H1 (cell line): ENCODE measurements at regions not wholly inside any gene's neighbourhood (a gene's known extent, or its start where the extent isn't known, plus 50 kb on each side); places are given as distances from the start of the nearest gene placed in this dataset.

Experiments used
- CTCF ChIA-PET: fragments of 300-600 bp; sonication (Branson Sonifier 250); formaldehyde crosslinking; loops from one replicate; lab custom pipeline; 2021; ENCODE audit not compliant: partially characterized antibody; lab: Charles Lee
- POLR2A ChIA-PET: fragments of 300-600 bp; sonication (Branson Sonifier 250); formaldehyde crosslinking; loops from one replicate; lab custom pipeline; 2021; ENCODE audit warnings: inconsistent platforms; ENCODE audit not compliant: partially characterized antibody; lab: Charles Lee
- DNase-seq, 2 experiments: peaks; one replicate each; pipeline versions ENCODE4 v3.0.0 to v3.0.0-alpha.2; 2010 to 2022; ENCODE audit warnings: low spot score in 2 of 2, low read depth in 1 of 2, mixed read lengths in 1 of 2
- FAIRE-seq: peaks from 2 replicates; lab custom pipeline; 2011; peaks lifted over from hg19 to GRCh38; lab: Jason Lieb, UNC
- H2AFZ ChIP-seq: 2 replicates; pipeline ENCODE4 v1.8.1; 2012; ENCODE audit warnings: low read length, inconsistent platforms
- H2AK5ac ChIP-seq: 2 replicates; pipeline ENCODE4 v1.6.1; 2013; ENCODE audit warnings: low read depth, low read length
- H2BK120ac ChIP-seq: replicated peaks from 2 replicates; pipeline ENCODE3; 2013; ENCODE audit warnings: low read depth, low read length, inconsistent platforms
- H2BK12ac ChIP-seq: 2 replicates; pipeline ENCODE4 v1.6.1; 2013; ENCODE audit warnings: low read depth, low read length
- H2BK15ac ChIP-seq: 2 replicates; pipeline ENCODE4 v1.6.1; 2013; ENCODE audit warnings: low read length
- H2BK20ac ChIP-seq: 2 replicates; pipeline ENCODE4 v1.6.1; 2013; ENCODE audit warnings: low read length
- H2BK5ac ChIP-seq: 2 replicates; pipeline ENCODE4 v1.6.1; 2013; ENCODE audit warnings: low read depth, low read length
- H3K14ac ChIP-seq: 2 replicates; pipeline ENCODE4 v1.6.1; 2013; ENCODE audit warnings: inconsistent platforms; ENCODE audit not compliant: insufficient read length
- H3K18ac ChIP-seq: 2 replicates; pipeline ENCODE4 v1.6.1; 2013; ENCODE audit warnings: low read length; ENCODE audit errors: extremely low read depth
- H3K23ac ChIP-seq: 2 replicates; pipeline ENCODE4 v1.6.1; 2013; ENCODE audit warnings: inconsistent platforms; ENCODE audit not compliant: insufficient read length
- H3K23me2 ChIP-seq: 2 replicates; pipeline ENCODE4 v1.6.1; 2013; ENCODE audit warnings: low read depth, low read length
- H3K27ac ChIP-seq: 2 replicates; pipeline ENCODE4 v1.6.1; 2011; ENCODE audit warnings: low read depth, low read length, inconsistent platforms
- H3K27me3 ChIP-seq, 4 experiments: replicated peaks in 1 of 4; 1 replicate in 1 of 4; 2 replicates in 3 of 4; pipeline versions ENCODE4 v1.6.1 to v1.8.1; 2011 to 2013; ENCODE audit warnings: low read length in 3 of 4, mild to moderate bottlenecking in 3 of 4, inconsistent platforms in 2 of 4, mixed read lengths in 2 of 4, moderate library complexity in 1 of 4; ENCODE audit not compliant: control insufficient read depth in 3 of 4, insufficient read depth in 3 of 4; ENCODE audit errors: extremely low read depth in 1 of 4
- H3K36me3 ChIP-seq, 4 experiments: 2 replicates each; pipeline versions ENCODE4 v1.6.1 to v1.8.1; 2011 to 2013; ENCODE audit warnings: mild to moderate bottlenecking in 4 of 4, low read length in 3 of 4, moderate library complexity in 2 of 4, control low read depth in 1 of 4, inconsistent platforms in 1 of 4; ENCODE audit not compliant: insufficient read depth in 4 of 4, control insufficient read depth in 2 of 4
- H3K4ac ChIP-seq: replicated peaks from 2 replicates; pipeline ENCODE3; 2013; ENCODE audit warnings: low read length, low read depth, mixed read lengths, inconsistent platforms; ENCODE audit not compliant: insufficient read length
- H3K4me1 ChIP-seq, 4 experiments: replicated peaks in 1 of 4; 1 replicate in 1 of 4; 2 replicates in 3 of 4; pipeline versions ENCODE4 v1.6.1 to v1.8.1; 2011 to 2013; ENCODE audit warnings: low read length in 3 of 4, inconsistent platforms in 2 of 4, mixed read lengths in 1 of 4; ENCODE audit not compliant: insufficient read depth in 4 of 4, control insufficient read depth in 3 of 4
- H3K4me2 ChIP-seq, 2 experiments: 2 replicates each; pipeline versions ENCODE4 v1.6.1 to v1.8.1; 2011 to 2013; ENCODE audit warnings: low read depth in 2 of 2, low read length in 2 of 2, control low read depth in 1 of 2, inconsistent platforms in 1 of 2, mild to moderate bottlenecking in 1 of 2; ENCODE audit not compliant: insufficient read depth in 1 of 2
- H3K4me3 ChIP-seq, 4 experiments: fragments of 200-600, 300-600 bp in 1 of 4; sonication (generic), shearing (Covaris generic), sonication (Bioruptor Twin) in 1 of 4; 2 replicates each; pipeline versions ENCODE4 v1.5.1 to v1.8.1; 2011 to 2016; ENCODE audit warnings: low read length in 4 of 4, low read depth in 3 of 4, control low read depth in 2 of 4, inconsistent platforms in 2 of 4, mild to moderate bottlenecking in 2 of 4, mixed read lengths in 1 of 4, moderate library complexity in 1 of 4; ENCODE audit not compliant: insufficient read depth in 2 of 4; ENCODE audit errors: extremely low read depth in 1 of 4
- H3K56ac ChIP-seq: replicated peaks from 2 replicates; pipeline ENCODE3; 2013; ENCODE audit warnings: low read depth, mild to moderate bottlenecking, mixed read lengths, low read length, inconsistent platforms; ENCODE audit not compliant: insufficient read length
- H3K79me1 ChIP-seq: 2 replicates; pipeline ENCODE4 v1.6.1; 2013; ENCODE audit warnings: low read depth, low read length, control low read depth
- H3K79me2 ChIP-seq, 2 experiments: 2 replicates each; pipeline versions ENCODE4 v1.6.1 to v1.8.1; 2012 to 2013; ENCODE audit warnings: low read length in 2 of 2, mild to moderate bottlenecking in 2 of 2, inconsistent platforms in 1 of 2; ENCODE audit not compliant: insufficient read depth in 2 of 2, control insufficient read depth in 1 of 2
- H3K9ac ChIP-seq, 4 experiments: replicated peaks in 1 of 4; 1 replicate in 1 of 4; 2 replicates in 3 of 4; pipeline versions ENCODE4 v1.6.1 to v1.8.1; 2011 to 2013; ENCODE audit warnings: low read depth in 3 of 4, low read length in 3 of 4, control low read depth in 2 of 4, mild to moderate bottlenecking in 2 of 4, moderate library complexity in 2 of 4, inconsistent platforms in 1 of 4; ENCODE audit errors: extremely low read depth in 1 of 4
- H3K9me3 ChIP-seq, 2 experiments: 2 replicates each; pipeline versions ENCODE4 v1.6.1 to v1.8.1; 2012 to 2013; ENCODE audit warnings: mild to moderate bottlenecking in 2 of 2, moderate library complexity in 2 of 2, control low read depth in 1 of 2, inconsistent platforms in 1 of 2, low read depth in 1 of 2, low read length in 1 of 2, mixed read lengths in 1 of 2; ENCODE audit not compliant: insufficient read depth in 2 of 2
- H4K20me1 ChIP-seq, 2 experiments: replicated peaks in 1 of 2; 2 replicates each; pipeline versions ENCODE3 to v1.8.1; 2011 to 2013; ENCODE audit warnings: inconsistent platforms in 2 of 2, low read length in 2 of 2, mild to moderate bottlenecking in 1 of 2; ENCODE audit not compliant: insufficient read depth in 2 of 2, control insufficient read depth in 1 of 2
- H4K5ac ChIP-seq: 2 replicates; pipeline ENCODE4 v1.6.1; 2013; ENCODE audit warnings: low read length, low read depth, mixed read lengths, inconsistent platforms; ENCODE audit not compliant: insufficient read length
- H4K8ac ChIP-seq: 2 replicates; pipeline ENCODE4 v1.8.0; 2013; ENCODE audit warnings: mild to moderate bottlenecking, moderate library complexity, low read length, inconsistent platforms; ENCODE audit not compliant: insufficient read depth; ENCODE audit errors: extremely low read depth
- H4K91ac ChIP-seq: replicated peaks from 2 replicates; pipeline ENCODE3; 2013; ENCODE audit warnings: low read length, mixed read lengths, inconsistent platforms; ENCODE audit not compliant: insufficient read length
- FOSL1 ChIP-seq: IDR thresholded peaks from 2 replicates; pipeline ENCODE4 v1.6.1; 2011; ENCODE audit warnings: mild to moderate bottlenecking, low read depth, low read length, moderate library complexity; ENCODE audit not compliant: insufficient read depth
- POU5F1 ChIP-seq: IDR thresholded peaks from 2 replicates; pipeline ENCODE4 v1.6.1; 2011; ENCODE audit warnings: low read depth, mild to moderate bottlenecking, low read length, moderate library complexity
- RAD21 ChIP-seq, 2 experiments: IDR thresholded peaks in 1 of 2; conservative IDR thresholded peaks in 1 of 2; 2 replicates each; pipeline ENCODE4 v1.6.1; 2011; ENCODE audit warnings: low read depth in 2 of 2, low read length in 2 of 2, improper control_type of control experiment in 1 of 2, inconsistent platforms in 1 of 2, mild to moderate bottlenecking in 1 of 2, moderate library complexity in 1 of 2
- SIN3A ChIP-seq, 2 experiments: IDR thresholded peaks in 1 of 2; conservative IDR thresholded peaks in 1 of 2; 2 replicates each; pipeline ENCODE4 v1.6.1; 2011 to 2012; ENCODE audit warnings: low read length in 2 of 2, improper control_type of control experiment in 1 of 2, low read depth in 1 of 2, mild to moderate bottlenecking in 1 of 2
- SRF ChIP-seq: IDR thresholded peaks from 2 replicates; pipeline ENCODE4 v1.6.1; 2011; ENCODE audit warnings: mild to moderate bottlenecking, low read depth, low read length, moderate library complexity
- TBP ChIP-seq: IDR thresholded peaks from 2 replicates; pipeline ENCODE4 v1.6.1; 2011; ENCODE audit warnings: low read depth, low read length, improper control_type of control experiment
- WGBS, 2 experiments: shearing (Covaris generic) in 1 of 2; methylation state at CpG; one replicate each; pipeline versions ENCODE4 v1.1.6 to v1.1.7; 2013 to 2015; ENCODE audit warnings: low lambda C conversion rate in 2 of 2, mixed read lengths in 2 of 2, inconsistent platforms in 1 of 2, low coverage in 1 of 2, missing lambda C conversion rate in 1 of 2; ENCODE audit not compliant: insufficient replicate concordance in 2 of 2, insufficient coverage in 1 of 2, insufficient read length in 1 of 2; ENCODE audit errors: extremely low coverage in 1 of 2, missing lambda C conversion rate in 1 of 2; 5-methylcytosine and 5-hydroxymethylcytosine counted together

DNA sequence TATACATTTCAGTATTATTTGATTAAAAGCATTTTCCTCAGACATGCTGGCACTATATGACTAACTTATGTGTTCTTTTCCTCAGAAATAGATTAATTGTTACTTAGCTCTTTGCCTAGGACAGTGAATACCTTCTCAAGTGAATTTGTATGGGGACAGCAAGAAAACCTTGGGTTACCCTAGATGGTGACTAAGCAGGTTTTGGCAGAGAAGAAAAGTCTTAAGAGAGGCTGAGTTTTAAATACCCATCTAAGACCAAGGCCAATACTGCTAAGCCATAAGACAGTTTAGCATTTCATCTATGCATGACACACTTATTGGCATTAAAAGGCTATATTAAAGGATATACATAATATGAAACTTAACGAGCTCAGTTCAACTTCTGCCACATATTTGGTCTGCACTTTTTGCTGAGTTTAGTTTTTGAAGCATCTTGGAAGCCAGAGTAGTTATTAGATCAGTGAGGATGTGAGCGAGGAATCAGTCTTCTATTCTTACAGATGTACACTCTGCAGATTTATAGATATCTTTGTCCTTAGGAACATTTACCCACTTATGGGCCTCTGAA lies 54.6 kb upstream of the FAM3C start:
- Histone ChIP-seq H3K9ac (no peak overlapping the region), H4K91ac (no peak overlapping the region), H3K14ac (no peak overlapping the region), H3K79me1 (no peaks in the 10 kb centered on the region), H3K4ac (no peak overlapping the region), H4K20me1 (no peaks in the 10 kb centered on the region), H2AK5ac (no peak overlapping the region), H2AFZ (no peak overlapping the region), H3K4me1 (peaks cover 0 to 1% (median 0%) of the 10 kb centered on the region in 4 experiments; a peak in 1 of 7 replicates), H3K4me3 (no peak overlapping the region), H3K18ac (no peak overlapping the region), H2BK20ac (no peak overlapping the region), H3K23ac (no peak overlapping the region), H3K27me3 (no peaks in the 10 kb centered on the region), H3K27ac (no peak overlapping the region), H3K23me2 (no peaks in the 10 kb centered on the region), H4K8ac (no peak overlapping the region), H4K5ac (no peak overlapping the region), H2BK15ac (no peak overlapping the region), H3K56ac (no peak overlapping the region), H3K4me2 (no peak overlapping the region), H3K36me3 (no peaks in the 10 kb centered on the region), H3K79me2 (no peaks in the 10 kb centered on the region), H2BK120ac (no peak overlapping the region), H2BK5ac (no peak overlapping the region), H2BK12ac (no peak overlapping the region), H3K9me3 (no peaks in the 10 kb centered on the region)
- ChIA-PET CTCF (interaction anchor here (1.0 to 1.3 kb wide), 2 partner anchors 11 to 21 kb away, joined by 3 read pairs; no protein-coding TSS in a partner anchor), POLR2A (interaction anchor here (0.6 to 1.6 kb wide), 2 partner anchors 12 to 804 kb away, joined by 3 to 5 read pairs; no protein-coding TSS in a partner anchor)
- TF ChIP-seq POU5F1 (no peak), RAD21 (IDR thresholded peaks at IDR 0.05 in 1 of 2, conservative IDR thresholded peaks at IDR 0.05 in 1 of 2; ENCODE audit: low read depth in 2 of 2, low read length in 2 of 2) (no peak), SIN3A (conservative IDR thresholded peaks at IDR 0.05 in 1 of 2, IDR thresholded peaks at IDR 0.05 in 1 of 2; ENCODE audit: low read depth in 1 of 2, low read length in 2 of 2) (no peak), SRF (no peak), TBP (no peak), FOSL1 (no peak)
- WGBS, 2 experiments = 87% methylated on average over 2 of the region's 2 CpGs; no CpG with 5 or more reads in 1 of the 2 experiments
- FAIRE-seq (no peak), DNase-seq (no peak)
